Upper lobe of right lung (tissue), 1 donor: ENCODE measurements at regions not wholly inside any gene's neighbourhood (a gene's known extent, or its start where the extent isn't known, plus 50 kb on each side); places are given as distances from the start of the nearest gene placed in this dataset.

Experiments used
- ATAC-seq: fragments of 200-7000 bp; cut with Tn5 transposase; one replicate; pipeline ENCODE4 v1.9.1; 2020; ENCODE audit warnings: mild to moderate bottlenecking, moderate library complexity
- DNase-seq: peaks from one replicate; pipeline ENCODE4 v3.0.0-alpha.2; 2020
- H3K27ac ChIP-seq: fragments of 200-600 bp; one replicate; pipeline ENCODE4 v1.8.0; 2022
- H3K27me3 ChIP-seq: fragments of 200-600 bp; one replicate; pipeline ENCODE4 v1.8.0; 2022; ENCODE audit warnings: mild to moderate bottlenecking
- H3K36me3 ChIP-seq: fragments of 200-600 bp; one replicate; pipeline ENCODE4 v1.8.0; 2022
- H3K4me1 ChIP-seq: fragments of 200-600 bp; one replicate; pipeline ENCODE4 v1.8.0; 2022
- H3K4me3 ChIP-seq: fragments of 200-600 bp; one replicate; pipeline ENCODE4 v1.8.0; 2022; ENCODE audit warnings: mild to moderate bottlenecking
- H3K9me3 ChIP-seq: fragments of 200-600 bp; one replicate; pipeline ENCODE4 v1.8.0; 2022
- CTCF ChIP-seq: fragments of 200-600 bp; IDR thresholded peaks from one replicate; pipeline ENCODE4 v1.8.0; 2022; ENCODE audit warnings: antibody characterized with exemption
- intact Hi-C: fragments of 100-400 bp; cut with DNase I; formaldehyde crosslinking; loops from one replicate; pipeline ENCODE4 v1.11.0; 2022
- donor health status: DM: no; HTN: yes; CAD: no; lungs with severe emphysema.

DNA sequence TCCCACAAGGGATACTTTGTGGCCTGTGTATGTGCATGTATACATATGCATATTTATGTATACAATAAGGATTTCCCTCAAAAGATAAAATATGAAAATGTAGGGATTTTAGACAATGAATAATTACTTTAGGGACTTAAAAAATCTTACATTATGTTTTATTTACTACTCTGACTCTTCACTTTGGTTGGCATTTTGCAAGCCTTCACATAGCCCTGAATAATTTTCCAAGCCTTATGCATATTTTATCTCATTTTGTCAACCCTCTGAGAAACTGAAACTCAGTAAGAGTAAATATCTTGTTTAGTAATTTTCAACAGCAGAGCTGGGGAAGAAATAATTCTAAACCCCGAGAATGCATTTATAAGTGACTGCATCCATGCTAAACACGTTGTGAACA, 153.0 kb upstream of the SLC24A2 start:
- no peak for DNase-seq
- H3K36me3 ChIP-seq: no peaks in the 10 kb centered on the region
- TF ChIP-seq CTCF: no peak
- H3K27ac ChIP-seq: no peak overlapping the region
- H3K4me1 ChIP-seq: no peaks in the 10 kb centered on the region
- ATAC-seq: no peak
- H3K27me3 ChIP-seq: peaks cover 8% of the 10 kb centered on the region
- no peak overlapping the region for H3K4me3 ChIP-seq
- H3K9me3 ChIP-seq: no peaks in the 10 kb centered on the region
- intact Hi-C loops: no loop called here

- no peak overlapping the region for H3K4me3 ChIP-seq
- no peaks in the 10 kb centered on the region for H3K9me3 ChIP-seq
- intact Hi-C loops: no loop called here
- H3K4me1 ChIP-seq: no peaks in the 10 kb centered on the region
- H3K27me3 ChIP-seq: peaks cover 8% of the 10 kb centered on the region
- no peak for ATAC-seq
- H3K36me3 ChIP-seq: no peaks in the 10 kb centered on the region
- no peak overlapping the region for H3K27ac ChIP-seq
- no peak for DNase-seq
- TF ChIP-seq CTCF: no peak
Observed at GRCh38 chr9:19940811-19941535, 152.1 kb upstream of the SLC24A2 start.

DNA sequence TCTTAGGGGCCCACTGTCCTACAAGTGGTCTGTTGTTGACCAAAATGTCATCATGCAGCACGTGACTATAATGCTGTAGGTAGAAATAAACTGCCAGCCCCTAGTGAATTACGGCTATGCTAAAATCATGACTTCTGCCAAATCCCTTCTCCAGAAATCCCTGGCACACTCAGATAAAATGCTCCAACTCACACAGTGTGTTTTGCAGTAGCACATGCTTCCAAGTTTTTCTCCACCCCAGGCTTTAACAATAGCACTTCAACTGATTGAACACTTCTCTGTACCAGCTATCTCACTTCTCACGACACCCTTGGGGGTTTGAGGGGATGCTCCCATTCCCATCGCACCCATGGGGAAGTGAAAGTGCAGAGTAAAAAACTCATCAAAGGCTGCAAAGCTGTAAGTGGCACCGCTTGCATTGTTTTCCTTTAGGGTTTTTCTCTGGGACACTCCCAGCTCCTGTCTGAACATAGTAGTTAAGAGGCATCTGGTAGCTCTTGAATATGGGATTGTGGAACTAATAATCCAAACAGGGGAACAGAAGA, 151.0 kb upstream of the SLC24A2 start:
- TF ChIP-seq CTCF: no peak
- no peaks in the 10 kb centered on the region for H3K9me3 ChIP-seq
- no peak overlapping the region for H3K4me3 ChIP-seq
- ATAC-seq (no peak), DNase-seq (no peak)
- H3K36me3 ChIP-seq: no peaks in the 10 kb centered on the region
- H3K27ac ChIP-seq: no peak overlapping the region
- no peaks in the 10 kb centered on the region for H3K4me1 ChIP-seq
- intact Hi-C loops: no loop called here
- peaks cover 8% of the 10 kb centered on the region for H3K27me3 ChIP-seq

DNA sequence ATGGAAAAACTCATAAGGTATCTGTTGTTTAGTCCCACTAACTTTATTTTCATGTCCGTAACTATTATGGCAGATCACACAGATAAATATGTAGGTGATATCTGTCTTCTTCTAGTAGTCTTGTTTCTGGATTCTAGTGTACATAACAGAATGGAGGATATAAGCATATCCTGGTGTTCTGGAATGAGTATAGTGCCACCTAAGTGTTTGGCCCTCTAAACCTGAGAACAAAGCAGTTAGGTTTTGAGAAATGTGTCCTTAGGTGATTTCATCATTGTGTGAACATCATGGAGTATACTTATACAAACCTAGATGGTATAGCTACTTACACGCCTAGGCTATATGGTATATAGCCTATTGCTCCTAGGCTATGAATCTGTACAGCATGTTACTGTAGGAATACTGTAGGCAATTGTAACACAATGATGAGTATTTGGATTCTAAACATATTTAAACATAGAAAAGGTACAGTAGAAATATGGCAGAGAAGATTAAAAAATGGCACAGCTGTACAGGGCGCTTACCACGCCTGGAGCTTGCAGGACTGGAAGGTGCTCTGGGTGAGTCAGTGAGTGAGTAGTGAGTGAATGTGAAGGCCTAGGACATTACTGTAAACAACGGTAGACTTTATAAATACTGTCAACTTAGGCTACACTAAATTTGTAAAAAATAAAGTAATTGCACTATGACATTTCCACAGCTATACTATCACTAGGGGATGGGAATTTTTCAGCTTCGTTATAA, 150.3 kb upstream of the SLC24A2 start:
- Histone ChIP-seq H3K36me3 (no peaks in the 10 kb centered on the region), H3K27ac (no peak overlapping the region), H3K4me3 (no peak overlapping the region), H3K27me3 (peaks cover 4% of the 10 kb centered on the region), H3K4me1 (no peaks in the 10 kb centered on the region), H3K9me3 (no peaks in the 10 kb centered on the region)
- ATAC-seq: no peak
- DNase-seq: no peak
- intact Hi-C loops: no loop called here
- TF ChIP-seq CTCF: no peak

DNA sequence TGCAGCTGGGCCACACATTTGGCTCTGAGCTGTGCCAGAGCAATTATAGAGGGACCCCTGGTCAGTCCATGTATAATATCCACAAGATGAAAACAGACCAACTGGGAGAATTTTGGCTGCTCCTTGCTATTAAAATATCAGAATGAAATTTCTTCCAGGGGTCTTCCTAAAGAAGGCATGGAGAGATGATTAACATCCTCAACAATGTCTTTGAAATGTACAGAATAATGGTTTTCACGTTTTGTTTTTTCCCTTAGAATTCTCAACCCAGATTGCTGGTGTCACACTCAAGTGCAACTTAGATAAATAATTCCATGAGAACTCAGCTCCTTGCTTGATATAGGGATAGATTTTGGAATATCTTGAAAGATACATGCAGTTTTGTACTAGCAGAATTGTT, 148.3 kb upstream of the SLC24A2 start:
- no peak overlapping the region for H3K27ac ChIP-seq
- H3K4me3 ChIP-seq: no peak overlapping the region
- H3K4me1 ChIP-seq: no peaks in the 10 kb centered on the region
- no peaks in the 10 kb centered on the region for H3K27me3 ChIP-seq
- no peaks in the 10 kb centered on the region for H3K36me3 ChIP-seq
- ATAC-seq (no peak), DNase-seq (no peak)
- intact Hi-C loops: no loop called here
- no peak for TF ChIP-seq CTCF
- no peaks in the 10 kb centered on the region for H3K9me3 ChIP-seq
